HFF-Myc (cell line): ENCODE measurements at regions not wholly inside any gene's neighbourhood (a gene's known extent, or its start where the extent isn't known, plus 50 kb on each side); places are given as distances from the start of the nearest gene placed in this dataset.

Source experiments
- DNase-seq: peaks from one replicate; pipeline ENCODE4 v3.0.0-alpha.2; 2011; ENCODE audit warnings: low read depth; ENCODE audit errors: extremely low read depth
- H3K4me3 ChIP-seq: replicated peaks from 2 replicates; pipeline ENCODE4 v1.5.1; 2011; ENCODE audit warnings: low read depth, mild to moderate bottlenecking, control low read depth, low read length
- TF ChIP-seq, protein P1 (sequence below): IDR thresholded peaks from 2 replicates; pipeline ENCODE4 v1.5.1; 2012; ENCODE audit warnings: mild to moderate bottlenecking, low read depth, low read length, control low read depth; ENCODE audit errors: missing control alignments

DNA sequence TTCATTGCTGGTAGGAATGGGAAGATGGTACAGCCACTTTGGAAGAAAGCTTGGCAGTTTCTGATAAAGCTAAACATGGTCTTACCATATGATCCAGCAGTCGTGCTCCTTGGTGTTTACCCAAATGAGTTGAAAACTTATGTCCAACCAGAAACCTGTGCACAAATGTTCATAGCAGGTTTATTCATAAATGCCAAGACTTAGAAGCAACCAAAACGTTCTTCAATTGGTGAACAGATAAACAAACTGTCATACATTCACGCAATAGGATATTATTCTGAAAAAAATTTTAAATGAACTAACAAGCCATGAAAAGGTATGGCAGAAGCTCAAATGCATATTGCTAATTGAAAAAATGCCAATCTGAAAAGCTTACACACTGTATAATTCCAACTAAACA, 117.1 kb downstream of the LINC00237 start:
- TF ChIP-seq, protein P1, sequence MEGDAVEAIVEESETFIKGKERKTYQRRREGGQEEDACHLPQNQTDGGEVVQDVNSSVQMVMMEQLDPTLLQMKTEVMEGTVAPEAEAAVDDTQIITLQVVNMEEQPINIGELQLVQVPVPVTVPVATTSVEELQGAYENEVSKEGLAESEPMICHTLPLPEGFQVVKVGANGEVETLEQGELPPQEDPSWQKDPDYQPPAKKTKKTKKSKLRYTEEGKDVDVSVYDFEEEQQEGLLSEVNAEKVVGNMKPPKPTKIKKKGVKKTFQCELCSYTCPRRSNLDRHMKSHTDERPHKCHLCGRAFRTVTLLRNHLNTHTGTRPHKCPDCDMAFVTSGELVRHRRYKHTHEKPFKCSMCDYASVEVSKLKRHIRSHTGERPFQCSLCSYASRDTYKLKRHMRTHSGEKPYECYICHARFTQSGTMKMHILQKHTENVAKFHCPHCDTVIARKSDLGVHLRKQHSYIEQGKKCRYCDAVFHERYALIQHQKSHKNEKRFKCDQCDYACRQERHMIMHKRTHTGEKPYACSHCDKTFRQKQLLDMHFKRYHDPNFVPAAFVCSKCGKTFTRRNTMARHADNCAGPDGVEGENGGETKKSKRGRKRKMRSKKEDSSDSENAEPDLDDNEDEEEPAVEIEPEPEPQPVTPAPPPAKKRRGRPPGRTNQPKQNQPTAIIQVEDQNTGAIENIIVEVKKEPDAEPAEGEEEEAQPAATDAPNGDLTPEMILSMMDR, result no peak
- DNase-seq, result no peak
- no peak overlapping the region for H3K4me3 ChIP-seq

DNA sequence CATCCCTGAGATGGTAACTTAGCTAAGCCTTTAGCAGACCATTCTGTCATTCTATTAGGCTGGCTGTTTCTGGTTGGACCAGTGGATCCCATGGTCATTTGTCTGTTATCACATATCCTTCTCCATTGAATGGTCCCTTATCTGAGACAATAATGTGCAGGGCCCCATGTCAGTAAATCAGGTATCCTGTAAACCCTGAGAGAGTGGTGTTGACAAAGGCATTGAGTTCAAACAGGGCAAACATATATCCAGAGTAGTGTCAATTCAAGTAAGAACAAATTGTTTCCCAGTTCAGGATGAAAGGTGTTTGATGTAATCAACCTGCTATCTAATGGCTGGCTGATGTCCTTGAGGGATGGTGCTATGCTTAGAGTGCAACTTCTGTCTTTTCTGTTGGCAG, 126.2 kb downstream of the LINC00237 start:
- DNase-seq, result no peak
- TF ChIP-seq, protein P1, result no peak
- H3K4me3 ChIP-seq, result no peak overlapping the region

DNA sequence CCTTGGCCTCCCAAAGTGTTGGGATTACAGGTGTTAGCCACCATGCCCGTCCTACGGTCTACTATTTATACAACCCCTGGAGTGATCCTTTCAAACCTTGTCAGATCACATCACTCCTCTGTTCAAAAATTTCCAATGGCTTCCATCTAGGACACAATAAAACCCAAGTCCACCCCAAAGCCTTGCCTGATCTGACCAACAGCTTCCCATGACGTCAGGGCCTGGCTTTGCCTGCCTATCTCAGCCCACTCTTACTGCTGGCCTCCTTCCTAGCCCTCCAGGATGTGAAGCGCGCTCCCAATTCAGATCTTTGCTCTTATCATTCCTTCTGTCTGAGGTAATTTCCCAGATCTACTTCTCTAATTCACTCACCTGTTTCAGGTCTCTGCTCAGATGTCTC, 128.4 kb downstream of the LINC00237 start:
- no peak overlapping the region for H3K4me3 ChIP-seq
- DNase-seq, result no peak
- TF ChIP-seq, protein P1, result no peak

DNA sequence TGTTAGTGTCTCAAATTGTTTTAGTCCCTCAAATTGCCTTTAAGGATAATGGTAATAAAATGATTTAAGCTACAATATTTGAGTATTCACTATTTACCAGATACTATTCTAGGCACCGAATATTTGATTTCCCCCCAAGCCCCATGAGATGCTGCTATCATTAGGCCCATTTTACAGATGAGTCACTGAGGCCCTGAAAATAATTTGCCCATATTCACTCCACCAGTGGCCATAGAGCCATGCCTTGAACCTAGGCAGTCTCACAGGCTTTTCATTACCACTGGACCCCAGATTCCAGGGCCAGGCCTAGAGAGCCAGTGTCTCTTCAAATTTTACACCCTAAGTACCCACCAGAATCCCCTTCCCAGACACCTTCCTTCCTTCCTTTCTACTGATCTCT, 133.7 kb downstream of the LINC00237 start:
- DNase-seq, result no peak
- H3K4me3 ChIP-seq, result no peak overlapping the region
- TF ChIP-seq, protein P1, result no peak

DNA sequence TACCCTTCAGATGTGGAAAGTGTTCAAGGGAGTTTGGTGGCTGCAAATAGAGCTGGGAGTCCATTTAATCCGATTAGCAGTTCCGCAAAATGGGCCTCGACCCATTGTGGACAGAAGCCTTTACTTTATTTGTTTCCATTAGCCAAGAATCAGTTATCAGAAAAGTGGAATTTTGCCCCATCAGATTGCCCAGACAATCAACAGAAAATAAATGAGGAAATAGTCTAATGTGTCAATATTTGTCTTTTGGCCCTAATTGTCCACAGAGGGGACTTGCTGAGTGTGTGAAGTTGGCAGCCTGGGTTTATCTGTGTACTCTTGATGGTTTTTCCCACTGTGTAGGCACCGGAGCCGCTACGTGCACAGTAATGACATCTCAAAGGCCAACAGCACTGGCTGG, 134.3 kb downstream of the LINC00237 start:
- H3K4me3 ChIP-seq, result no peak overlapping the region
- DNase-seq, result no peak
- TF ChIP-seq, protein P1, result no peak

DNA sequence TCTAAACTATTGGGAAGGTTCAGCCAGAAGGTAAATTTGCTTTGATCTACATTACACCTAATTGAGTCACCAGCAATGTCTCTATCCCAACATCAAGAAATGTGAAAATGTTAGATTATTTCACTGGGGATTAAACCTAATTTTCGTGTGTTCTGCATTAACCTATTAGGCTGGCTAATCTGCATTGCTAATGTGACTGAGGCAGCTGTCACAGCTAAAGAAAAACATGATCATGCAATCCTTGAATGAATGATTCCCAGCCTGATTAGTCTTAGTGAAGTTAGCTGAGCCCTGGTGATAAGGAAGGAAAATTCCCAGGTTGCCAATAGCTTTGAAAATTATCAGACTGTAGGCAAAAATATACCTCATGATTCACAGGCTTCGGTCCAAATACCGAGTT, 135.3 kb downstream of the LINC00237 start:
- DNase-seq, result no peak
- TF ChIP-seq, protein P1, result no peak
- no peak overlapping the region for H3K4me3 ChIP-seq

DNA sequence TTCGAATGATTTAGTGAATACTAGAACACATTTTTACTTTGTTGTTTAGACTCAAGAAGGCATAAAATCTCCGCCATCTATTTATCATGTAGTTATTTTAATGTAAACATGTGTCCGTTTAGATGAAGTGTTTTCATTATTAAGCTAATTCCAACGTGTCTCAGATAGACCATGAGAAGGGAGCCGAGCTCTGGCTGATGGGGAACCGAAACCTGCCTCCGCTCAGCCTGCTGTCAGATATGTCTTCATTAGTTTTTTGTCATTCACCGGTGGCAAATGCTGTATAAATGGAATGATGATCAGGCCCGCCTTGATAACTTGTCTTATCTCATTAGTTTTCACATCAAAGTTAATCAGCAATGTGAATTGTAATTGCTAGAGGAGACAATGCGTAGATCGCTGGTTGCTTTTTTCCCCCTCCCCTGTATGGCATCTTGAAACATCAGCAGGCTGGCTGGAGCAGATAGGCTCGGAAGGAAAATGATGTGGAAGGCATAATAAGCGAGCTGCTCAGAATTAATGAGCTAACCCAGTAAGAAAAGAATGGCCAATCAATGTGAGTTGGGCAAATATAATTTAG, 136.4 kb downstream of the LINC00237 start:
- no peak for DNase-seq
- TF ChIP-seq, protein P1, result no peak
- H3K4me3 ChIP-seq, result no peak overlapping the region
